Uterus (tissue), 2 donors: ENCODE measurements at regions not wholly inside any gene's neighbourhood (a gene's known extent, or its start where the extent isn't known, plus 50 kb on each side); places are given as distances from the start of the nearest gene placed in this dataset.

Source experiments
- POLR2A ChIP-seq, 2 donors: fragments of 450-650 bp; IDR thresholded peaks; one replicate each; pipeline ENCODE4 v1.6.1; 2016; ENCODE audit warnings: antibody characterized with exemption in 2 of 2, mild to moderate bottlenecking in 1 of 2, moderate library complexity in 1 of 2
- TF ChIP-seq, protein P1 (sequence below), 4 experiments: fragments of 200-600 bp in 2 of 4; fragments of 450-650 bp in 2 of 4; sonication (generic) in 2 of 4; IDR thresholded peaks; one replicate each; pipeline ENCODE4 v1.5.1; 2016 to 2019; ENCODE audit warnings: antibody characterized with exemption in 4 of 4, mild to moderate bottlenecking in 2 of 4, moderate library complexity in 1 of 4

DNA sequence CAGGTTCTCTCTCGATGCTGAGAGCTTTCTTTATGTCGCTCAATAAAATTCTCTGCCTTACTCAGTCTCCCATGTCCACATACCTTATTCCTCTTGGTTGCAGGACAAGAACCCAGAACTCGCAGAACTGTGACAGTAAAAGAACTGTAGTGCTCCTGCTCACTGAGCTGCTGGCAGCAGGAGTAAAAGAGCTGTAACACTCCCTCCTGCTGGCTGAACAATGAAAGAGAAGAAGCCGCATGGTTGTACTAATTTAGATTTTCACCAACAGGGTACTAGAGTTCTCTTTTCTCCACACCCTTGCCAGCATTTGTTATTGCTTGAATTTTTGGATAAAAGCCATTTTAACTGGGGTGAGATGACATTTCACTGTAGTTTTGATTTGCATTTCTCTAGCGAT is 433.2 kb downstream of the GUCY1A2 start:
- no peak for TF ChIP-seq POLR2A (IDR thresholded peaks at IDR 0.05)
- TF ChIP-seq, protein P1, sequence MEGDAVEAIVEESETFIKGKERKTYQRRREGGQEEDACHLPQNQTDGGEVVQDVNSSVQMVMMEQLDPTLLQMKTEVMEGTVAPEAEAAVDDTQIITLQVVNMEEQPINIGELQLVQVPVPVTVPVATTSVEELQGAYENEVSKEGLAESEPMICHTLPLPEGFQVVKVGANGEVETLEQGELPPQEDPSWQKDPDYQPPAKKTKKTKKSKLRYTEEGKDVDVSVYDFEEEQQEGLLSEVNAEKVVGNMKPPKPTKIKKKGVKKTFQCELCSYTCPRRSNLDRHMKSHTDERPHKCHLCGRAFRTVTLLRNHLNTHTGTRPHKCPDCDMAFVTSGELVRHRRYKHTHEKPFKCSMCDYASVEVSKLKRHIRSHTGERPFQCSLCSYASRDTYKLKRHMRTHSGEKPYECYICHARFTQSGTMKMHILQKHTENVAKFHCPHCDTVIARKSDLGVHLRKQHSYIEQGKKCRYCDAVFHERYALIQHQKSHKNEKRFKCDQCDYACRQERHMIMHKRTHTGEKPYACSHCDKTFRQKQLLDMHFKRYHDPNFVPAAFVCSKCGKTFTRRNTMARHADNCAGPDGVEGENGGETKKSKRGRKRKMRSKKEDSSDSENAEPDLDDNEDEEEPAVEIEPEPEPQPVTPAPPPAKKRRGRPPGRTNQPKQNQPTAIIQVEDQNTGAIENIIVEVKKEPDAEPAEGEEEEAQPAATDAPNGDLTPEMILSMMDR (IDR thresholded peaks at IDR 0.05): peak in 1 of 4 experiments; percentile 11
